ENCODE measurements at regions not wholly inside any gene's neighbourhood (a gene's known extent, or its start where the extent isn't known, plus 50 kb on each side); places are given as distances from the start of the nearest gene placed in this dataset.

GRCh38 chr1:165147799-165148198, 208.7 kb downstream of the LMX1A start:
- no peak for DNase-seq
- ATAC-seq: no peak
- Histone ChIP-seq H3K36me3 (no peaks in the 10 kb centered on the region), H3K9me3 (no peaks in the 10 kb centered on the region), H3K4me3 (no peak overlapping the region), H3K27ac (no peak overlapping the region), H3K4me1 (no peaks in the 10 kb centered on the region), H3K27me3 (peaks cover 0 to 51% (median 7%) of the 10 kb centered on the region in 7 donors)
- intact Hi-C loops (cut with DNase I): loop anchor here in 6 of 10 donors (5.0 to 10.0 kb wide), 3 partner anchors 217 to 447 kb away; no protein-coding TSS in a partner anchor
- no peak for TF ChIP-seq CTCF (IDR thresholded peaks at IDR 0.05)
- WGBS, 2 donors: 72 to 82% methylated on average over 2 of the region's 2 CpGs

- Histone ChIP-seq H3K36me3 (no peaks in the 10 kb centered on the region), H3K27me3 (peaks cover 0 to 75% (median 21%) of the 10 kb centered on the region in 7 donors), H3K4me3 (no peak overlapping the region), H3K9me3 (no peaks in the 10 kb centered on the region), H3K4me1 (no peaks in the 10 kb centered on the region), H3K27ac (no peak overlapping the region)
- TF ChIP-seq CTCF (IDR thresholded peaks at IDR 0.05): peak; percentile 35 to 81 (median 74)
- ATAC-seq (peak in 6 of 8 donors; percentile 42 to 86 (median 58)), DNase-seq (peak in 1 of 2 donors; percentile 36)
- 18 to 20% methylated on average over 12 of the region's 12 CpGs for WGBS, 2 donors
- intact Hi-C loops (cut with DNase I): loop anchor here in 9 of 10 donors (2.0 to 10.0 kb wide), 5 partner anchors 220 to 450 kb away; no protein-coding TSS in a partner anchor
Measured at GRCh38 chr1:165144757-165145397, 211.6 kb downstream of the LMX1A start.

GRCh38 chr1:165143437-165144065, 213.0 kb downstream of the LMX1A start:
- WGBS, 2 donors: 42 to 56% methylated on average over 4 of the region's 4 CpGs
- Histone ChIP-seq H3K4me3 (no peak overlapping the region), H3K36me3 (no peaks in the 10 kb centered on the region), H3K9me3 (no peaks in the 10 kb centered on the region), H3K4me1 (no peaks in the 10 kb centered on the region), H3K27me3 (peaks cover 0 to 79% (median 34%) of the 10 kb centered on the region in 7 donors), H3K27ac (no peak overlapping the region)
- no peak for ATAC-seq
- TF ChIP-seq CTCF (IDR thresholded peaks at IDR 0.05): peak; percentile 13 to 54 (median 42)
- intact Hi-C loops (cut with DNase I): loop anchor here in 5 of 10 donors (2.0 to 10.0 kb wide), 5 partner anchors 221 to 451 kb away; no protein-coding TSS in a partner anchor
- peak in 1 of 2 donors; percentile 13 for DNase-seq

GRCh38 chr1:165138960-165139359, 217.6 kb downstream of the LMX1A start:
- Histone ChIP-seq H3K27ac (no peak overlapping the region), H3K36me3 (no peaks in the 10 kb centered on the region), H3K4me3 (no peak overlapping the region), H3K27me3 (peaks cover 0 to 79% (median 39%) of the 10 kb centered on the region in 7 donors), H3K4me1 (no peaks in the 10 kb centered on the region), H3K9me3 (no peaks in the 10 kb centered on the region)
- intact Hi-C loops (cut with DNase I): no loop called here
- TF ChIP-seq CTCF (IDR thresholded peaks at IDR 0.05): no peak
- ATAC-seq (no peak), DNase-seq (no peak)
- 55 to 77% methylated on average over 1 of the region's 1 CpG for WGBS, 2 donors
